ENCODE measurements at regions not wholly inside any gene's neighbourhood (a gene's known extent, or its start where the extent isn't known, plus 50 kb on each side); places are given as distances from the start of the nearest gene placed in this dataset.
A peak's percentile ranks its signal among the peaks of the same experiment; 100 is the strongest.
"Not testable (repeated sequence)": the region's sequence is repeated elsewhere in the genome, so short reads cannot be mapped to it uniquely, and the experiment has no call there.

GRCh38 chr1:178020968-178021640 is 51.2 kb upstream of the SEC16B start:
- H3K4me3 ChIP-seq (ENCODE audit: low read depth, low read length), result no peak overlapping the region
- DNase-seq (ENCODE audit: low read depth), result no peak

- DNase-seq (ENCODE audit: low read depth), result no peak
- H3K4me3 ChIP-seq (ENCODE audit: low read depth, low read length), result no peak overlapping the region
Measured at GRCh38 chr1:178021950-178022349, 52.1 kb upstream of the SEC16B start.

- DNase-seq (ENCODE audit: low read depth), result no peak
Measured at GRCh38 chr1:178023181-178023618, 53.3 kb upstream of the SEC16B start.

GRCh38 chr1:178024504-178024903 is 54.6 kb upstream of the SEC16B start:
- no peak for DNase-seq (ENCODE audit: low read depth)
- H3K4me3 ChIP-seq (ENCODE audit: low read depth, low read length), result no peak overlapping the region

More at GRCh38 chr1:178023181-178023618, 53.3 kb upstream of the SEC16B start:
- H3K4me3 ChIP-seq (ENCODE audit: low read depth, low read length), result no peak overlapping the region

- H3K4me3 ChIP-seq (ENCODE audit: low read depth, low read length), result no peak overlapping the region
- no peak for DNase-seq (ENCODE audit: low read depth)
Measured at GRCh38 chr1:178025613-178026356, 55.9 kb upstream of the SEC16B start.

GRCh38 chr1:178028841-178029481 is 59.1 kb upstream of the SEC16B start:
- DNase-seq (ENCODE audit: low read depth), result no peak
- no peak overlapping the region for H3K4me3 ChIP-seq (ENCODE audit: low read depth, low read length)

- H3K4me3 ChIP-seq (ENCODE audit: low read depth, low read length), result no peak overlapping the region
- DNase-seq (ENCODE audit: low read depth), result no peak
Measured at GRCh38 chr1:178030467-178030866, 60.6 kb upstream of the SEC16B start.

GRCh38 chr1:178031856-178032320 is 62.0 kb upstream of the RASAL2 start:
- DNase-seq (ENCODE audit: low read depth), result peak; percentile 81
- no peak overlapping the region for H3K4me3 ChIP-seq (ENCODE audit: low read depth, low read length)

- DNase-seq (ENCODE audit: low read depth), result no peak
- no peak overlapping the region for H3K4me3 ChIP-seq (ENCODE audit: low read depth, low read length)
Measured at GRCh38 chr1:178033019-178033418, 60.9 kb upstream of the RASAL2 start.

- DNase-seq (ENCODE audit: low read depth), result no peak
Measured at GRCh38 chr1:178034676-178035075, 59.2 kb upstream of the RASAL2 start.

GRCh38 chr1:178036090-178036489 is 57.8 kb upstream of the RASAL2 start:
- no peak for DNase-seq (ENCODE audit: low read depth)
- H3K4me3 ChIP-seq (ENCODE audit: low read depth, low read length), result no peak overlapping the region

More at GRCh38 chr1:178034676-178035075, 59.2 kb upstream of the RASAL2 start:
- H3K4me3 ChIP-seq (ENCODE audit: low read depth, low read length), result no peak overlapping the region

GRCh38 chr1:178037510-178038253 is 56.2 kb upstream of the RASAL2 start:
- DNase-seq (ENCODE audit: low read depth), result no peak
- peak overlapping the region; percentile 59 for H3K4me3 ChIP-seq (ENCODE audit: low read depth, low read length)

GRCh38 chr1:178038372-178038771 is 55.5 kb upstream of the RASAL2 start:
- no peak for DNase-seq (ENCODE audit: low read depth)
- H3K4me3 ChIP-seq (ENCODE audit: low read depth, low read length), result peak overlapping the region; percentile 59

GRCh38 chr1:178039891-178040290 is 54.0 kb upstream of the RASAL2 start:
- no peak for DNase-seq (ENCODE audit: low read depth)
- H3K4me3 ChIP-seq (ENCODE audit: low read depth, low read length), result no peak overlapping the region

- not testable (repeated sequence) for H3K4me3 ChIP-seq (ENCODE audit: low read depth, low read length); DNase-seq (ENCODE audit: low read depth)
Measured at GRCh38 chr1:178043940-178044339, 50.0 kb upstream of the RASAL2 start.

All from skeletal muscle cell (primary cell).